ENCODE measurements at regions not wholly inside any gene's neighbourhood (a gene's known extent, or its start where the extent isn't known, plus 50 kb on each side); places are given as distances from the start of the nearest gene placed in this dataset.
A peak's percentile ranks its signal among the peaks of the same experiment; 100 is the strongest.
"Not testable (repeated sequence)": the region's sequence is repeated elsewhere in the genome, so short reads cannot be mapped to it uniquely, and the experiment has no call there.

DNA sequence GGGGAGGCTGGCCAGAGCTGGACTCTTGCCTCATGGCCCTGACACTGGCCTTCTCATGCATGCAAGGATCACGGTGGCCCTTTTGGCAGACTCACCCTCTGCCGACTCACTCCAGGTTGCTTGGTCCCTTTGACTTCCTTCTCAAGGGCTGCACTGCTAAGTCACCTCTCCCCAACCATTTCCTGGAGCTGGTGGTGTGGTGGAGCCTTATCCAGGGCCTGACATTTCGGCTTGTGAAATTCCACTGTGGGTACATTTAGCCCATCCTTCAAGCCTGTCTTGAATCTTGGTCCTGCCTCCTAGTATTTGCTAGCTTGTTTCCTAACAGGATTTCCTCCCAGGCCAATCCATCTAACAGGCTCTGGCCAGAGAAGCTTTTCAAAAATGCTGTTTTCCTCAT is 52.6 kb upstream of the JUN start:
- no peak for DNase-seq

DNA sequence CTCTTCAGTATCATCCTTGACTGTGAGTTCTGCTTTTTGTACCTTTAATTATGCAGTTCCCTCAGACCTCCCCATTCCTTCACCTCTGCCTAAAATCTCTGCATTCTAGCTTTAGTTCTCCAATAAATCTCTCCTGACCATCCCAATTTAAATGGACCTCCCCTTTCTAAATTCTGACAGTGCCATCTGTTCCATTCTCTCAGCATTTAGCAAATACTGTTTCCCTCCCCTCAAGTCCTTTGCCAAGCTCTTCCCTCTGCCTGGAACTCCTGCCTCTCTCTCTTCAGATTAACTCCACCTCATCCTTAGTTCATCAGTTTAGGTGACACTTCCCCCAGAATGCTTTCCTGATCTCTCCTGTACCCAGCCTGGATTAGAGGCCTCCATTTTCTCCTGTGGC is 54.0 kb upstream of the JUN start:
- DNase-seq = no peak

DNA sequence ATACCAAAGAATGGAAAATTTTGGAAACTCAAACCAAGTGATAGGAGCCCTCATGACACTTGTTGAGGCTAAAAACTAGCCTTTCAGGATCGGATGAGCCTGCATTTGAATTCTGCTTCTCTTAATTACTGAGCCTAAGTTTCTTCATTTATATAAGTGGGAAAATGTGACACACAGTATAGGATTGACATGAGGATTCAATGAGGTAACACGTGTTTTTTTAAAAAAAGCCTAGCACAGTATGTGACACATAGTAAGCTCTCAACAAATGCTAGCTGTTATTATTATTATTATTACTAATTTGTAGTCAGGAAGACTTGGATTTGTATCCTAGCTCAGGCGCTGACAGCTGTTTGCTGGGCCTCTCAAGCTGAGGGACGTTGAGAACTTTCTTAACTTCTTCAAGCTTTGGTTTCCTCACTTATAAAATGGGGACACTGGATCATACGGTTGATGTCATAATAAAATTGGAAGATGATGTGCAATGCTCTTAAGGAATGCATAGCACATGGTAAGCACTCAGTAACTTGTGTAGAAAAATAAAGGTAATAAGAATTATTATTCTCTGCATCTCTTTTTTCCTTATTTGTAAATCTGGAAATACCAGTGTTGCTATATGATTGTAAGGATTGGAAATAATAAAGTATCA is 55.4 kb upstream of the JUN start:
- no peak for DNase-seq

DNA sequence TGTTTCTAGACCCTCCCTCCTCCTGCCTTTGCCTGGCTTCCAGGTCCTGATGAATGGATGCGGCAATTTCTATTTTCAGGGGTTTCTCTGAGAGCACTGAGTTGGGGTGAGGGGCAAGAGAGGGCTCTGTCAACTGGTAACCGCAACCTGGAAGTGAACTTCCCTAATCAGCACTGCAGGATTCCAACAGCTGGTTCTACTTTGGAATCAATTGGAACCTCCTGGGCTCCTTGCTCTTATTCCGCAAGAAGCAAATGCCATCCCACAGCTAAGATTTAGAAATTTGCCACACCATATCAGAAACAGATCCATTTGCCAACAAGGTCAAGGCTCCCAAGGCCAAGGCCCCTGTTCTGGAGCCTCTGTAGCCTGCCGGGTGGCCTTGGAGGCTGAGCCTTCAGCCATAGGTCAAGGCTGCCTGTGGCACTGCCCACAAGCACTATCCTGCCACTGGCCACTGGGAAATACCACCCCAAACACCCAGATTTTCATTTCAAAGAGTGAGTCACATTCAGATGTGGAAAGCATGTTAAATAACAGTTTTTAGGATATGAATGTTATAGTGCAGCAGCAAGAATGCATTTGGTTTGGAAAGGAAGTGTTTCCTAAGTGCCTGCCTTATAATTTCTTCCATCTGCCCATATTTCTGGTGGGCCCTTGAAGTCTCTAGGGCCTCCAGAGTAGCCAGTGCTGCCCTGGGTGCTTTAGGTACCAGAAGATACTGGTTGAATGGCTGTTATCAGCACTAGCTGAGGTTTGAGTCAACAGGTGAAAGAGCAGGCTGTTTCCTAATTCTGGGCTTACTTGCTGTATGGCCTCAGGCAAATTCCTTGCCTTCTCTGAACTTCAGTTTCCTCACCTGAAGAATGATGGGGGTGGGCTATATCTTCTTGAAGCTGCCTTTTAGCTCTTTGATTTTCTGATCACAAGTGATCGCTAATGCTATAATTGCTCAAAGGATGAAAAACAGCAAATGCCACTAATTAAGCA is 56.3 kb upstream of the JUN start:
- DNase-seq = no peak

DNA sequence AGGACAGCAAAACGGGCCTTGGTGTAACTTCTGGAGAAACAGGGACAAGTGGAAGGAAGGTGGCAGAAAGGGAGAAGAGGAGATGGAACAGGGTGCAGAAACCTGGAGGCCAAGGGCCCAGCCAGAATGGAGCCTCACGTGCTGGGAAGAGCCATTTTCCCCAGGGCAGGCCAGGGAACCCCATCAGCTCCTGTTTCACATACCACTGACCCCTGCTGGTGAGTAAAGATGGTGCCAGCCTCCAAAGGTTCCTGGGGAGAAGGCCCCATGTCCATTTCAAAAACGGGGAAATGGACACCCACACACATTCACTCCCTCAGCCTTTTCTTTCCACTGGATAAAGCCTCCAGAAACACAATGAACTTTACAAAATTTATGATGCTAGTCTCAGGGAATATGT is 57.6 kb upstream of the JUN start:
- peak; percentile 65 for DNase-seq

DNA sequence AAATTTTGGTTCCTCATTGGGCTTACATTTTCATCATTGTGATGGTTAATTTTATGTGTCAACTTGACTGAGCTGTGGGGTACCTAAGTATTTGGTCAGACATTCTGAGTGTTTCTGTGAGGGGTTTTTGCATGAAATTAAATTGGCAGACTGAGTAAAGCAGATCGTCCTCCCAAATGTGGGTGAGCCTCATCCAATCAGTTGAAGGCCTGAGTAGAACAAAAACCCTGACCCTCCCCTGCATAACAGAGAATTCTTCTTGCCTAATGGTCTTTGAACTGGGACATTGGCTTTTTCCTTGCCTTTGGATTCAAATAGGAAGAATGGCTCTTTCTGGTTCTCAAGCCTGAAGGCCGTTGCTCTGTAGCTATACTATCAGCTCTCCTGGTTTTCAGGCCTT is 59.1 kb upstream of the JUN start:
- DNase-seq = no peak

DNA sequence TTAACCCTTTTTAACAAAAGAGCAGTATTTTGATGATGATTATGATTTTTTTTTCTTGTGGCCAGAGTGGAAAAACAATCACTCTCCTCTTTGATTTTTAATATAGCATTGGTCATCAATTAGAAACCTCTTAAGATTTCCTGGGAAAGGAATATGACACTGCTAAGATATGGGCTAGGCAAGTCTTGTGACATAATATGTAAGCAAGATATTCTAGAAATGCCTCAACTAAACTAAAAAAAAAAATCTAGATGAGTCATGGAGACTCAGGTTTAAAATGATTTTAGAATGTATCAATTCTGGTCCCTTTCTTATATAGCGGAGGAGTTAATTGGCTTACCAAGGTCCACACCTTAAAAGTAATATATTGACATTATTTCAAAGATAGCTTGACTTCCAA is 60.3 kb upstream of the JUN start:
- DNase-seq = no peak

DNA sequence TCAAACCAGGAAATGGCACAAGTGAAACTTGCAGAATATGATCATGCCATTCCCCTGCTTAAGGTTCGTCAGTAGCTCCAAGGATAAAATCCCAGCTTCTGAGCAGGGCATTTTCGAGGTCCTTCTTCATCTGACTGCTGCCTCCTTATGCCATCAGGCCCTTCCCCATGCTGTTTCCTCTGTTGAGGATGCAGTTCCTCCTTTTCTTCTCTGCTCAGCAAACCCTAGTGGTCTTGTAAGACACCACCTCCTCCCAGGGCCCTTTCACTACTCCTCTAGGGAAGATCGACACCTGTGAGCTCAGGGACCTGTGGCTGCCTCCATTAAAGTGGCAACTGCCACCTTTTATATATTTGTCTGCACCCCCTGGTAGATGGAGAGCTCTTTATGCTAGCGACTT is 62.1 kb upstream of the JUN start:
- DNase-seq = no peak

DNA sequence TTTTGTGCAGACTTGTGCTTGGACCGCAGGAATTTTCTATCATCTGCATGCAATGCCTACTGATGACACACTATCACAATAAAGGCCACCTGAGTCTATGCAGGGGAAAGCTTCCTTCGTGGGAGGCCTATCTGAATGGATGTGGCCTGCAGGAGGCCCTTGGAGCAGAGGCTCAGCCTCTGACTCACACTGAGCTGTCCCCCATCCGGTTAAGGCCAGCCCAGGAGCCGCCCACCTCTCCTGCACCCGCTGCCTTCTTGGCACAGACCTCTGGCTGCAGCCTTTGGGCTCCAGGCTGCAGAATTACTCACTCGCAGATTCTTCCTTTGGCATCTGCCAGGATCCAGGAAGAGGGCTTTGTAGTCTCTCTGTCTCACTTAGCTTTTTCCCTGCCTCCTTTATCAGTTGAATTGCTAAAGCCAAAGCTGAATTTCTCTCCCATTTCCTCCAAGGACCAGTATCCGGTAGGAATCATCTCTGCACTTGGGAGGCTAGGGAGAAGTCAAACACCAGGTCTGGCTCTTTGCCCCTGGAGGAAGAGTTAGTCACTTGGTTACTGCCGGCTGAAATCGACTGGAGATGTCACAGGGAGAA is 65.1 kb upstream of the JUN start:
- no peak for DNase-seq

DNA sequence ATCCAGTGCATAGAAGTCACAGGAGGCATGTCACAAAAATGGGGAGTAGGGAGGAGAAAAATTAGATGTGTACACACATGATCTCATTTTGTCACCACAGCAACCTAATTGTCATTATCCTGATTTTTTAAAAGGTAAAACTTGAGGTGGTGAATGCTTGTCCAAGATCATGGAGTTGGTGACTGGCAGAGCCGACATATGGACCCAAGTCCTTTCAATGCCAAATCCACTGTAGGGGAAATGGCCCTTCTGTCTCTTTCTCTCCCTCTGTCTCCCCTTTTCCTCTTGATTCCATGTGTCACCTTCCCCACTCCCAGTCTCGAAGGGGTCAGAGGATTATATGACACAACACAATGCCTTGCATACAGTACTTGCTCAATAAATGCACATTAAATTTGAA is 65.7 kb upstream of the JUN start:
- no peak for DNase-seq

DNA sequence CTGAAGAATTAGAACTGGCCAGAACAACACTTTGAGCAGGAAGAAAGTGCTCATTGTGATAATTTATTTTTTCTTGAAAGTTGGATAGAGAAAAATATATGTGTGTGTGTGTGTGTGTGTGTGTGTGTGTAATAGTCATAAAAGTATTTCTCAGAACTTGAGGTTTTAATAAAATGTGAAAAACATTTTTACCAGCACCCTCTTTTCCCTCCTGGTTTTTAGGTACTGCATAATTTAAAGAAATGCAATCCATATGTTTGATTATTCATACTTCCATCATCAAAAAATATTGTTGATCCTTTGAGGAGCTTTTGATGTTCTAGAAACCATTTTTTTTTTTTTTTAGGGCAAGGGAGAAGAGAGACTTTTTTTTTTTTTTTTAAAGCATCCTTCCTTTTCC is 66.8 kb upstream of the JUN start:
- no peak for DNase-seq

DNA sequence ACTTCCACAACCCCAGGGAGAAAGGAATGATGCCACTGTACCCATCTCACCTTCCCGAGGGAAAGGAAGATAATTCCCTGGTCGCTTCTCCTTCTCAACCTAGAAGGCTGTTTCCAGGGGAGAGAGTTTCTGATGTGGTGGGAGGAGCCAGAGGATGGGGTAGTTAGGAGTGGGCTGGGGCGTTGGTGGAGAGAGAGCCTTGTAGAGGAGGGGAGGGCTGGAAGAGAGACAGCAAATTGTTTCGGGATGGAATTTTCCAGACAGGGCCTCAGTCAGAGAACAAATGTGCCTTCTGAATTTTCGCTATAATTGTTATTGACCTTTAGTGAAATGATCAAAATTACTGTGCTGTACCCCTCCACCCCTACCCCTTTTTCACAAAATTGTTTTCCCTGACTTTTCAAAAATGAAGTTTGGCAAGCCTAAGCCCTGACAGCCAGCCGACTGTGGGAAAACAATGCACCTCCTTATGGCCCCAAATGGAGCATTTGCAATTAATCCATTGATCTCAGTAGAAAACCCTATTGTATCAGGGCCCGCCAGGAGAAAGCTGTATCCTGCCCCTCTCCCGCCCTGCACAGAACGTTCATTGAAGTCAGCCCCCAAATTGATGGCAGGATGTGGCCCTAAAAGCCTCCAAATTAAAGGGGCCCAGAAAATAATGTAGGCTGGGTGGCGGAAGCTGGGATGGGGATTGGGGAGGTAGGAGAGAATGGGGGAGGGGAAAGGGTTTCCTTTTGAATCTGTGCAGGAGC is 69.1 kb upstream of the JUN start:
- DNase-seq = no peak

DNA sequence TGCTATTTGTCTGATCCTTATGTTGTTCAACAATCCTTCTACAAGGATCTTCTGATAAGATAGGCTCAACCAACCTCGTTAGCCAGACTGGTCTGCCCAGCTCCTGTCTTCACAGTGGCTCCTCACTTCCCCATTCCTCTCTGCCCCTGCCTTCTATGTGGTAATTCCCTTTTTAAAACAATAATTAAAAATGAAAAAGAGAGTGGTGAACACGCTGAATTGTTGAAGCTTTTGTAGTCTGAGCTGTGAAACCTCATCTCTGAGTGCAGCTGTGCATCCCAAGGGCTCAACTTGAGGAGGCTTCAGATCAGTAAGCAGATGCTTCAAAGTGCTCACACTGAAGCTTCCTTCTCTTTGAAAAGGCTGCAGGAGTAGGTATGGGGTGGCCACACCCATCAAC is 70.7 kb upstream of the JUN start:
- no peak for DNase-seq

DNA sequence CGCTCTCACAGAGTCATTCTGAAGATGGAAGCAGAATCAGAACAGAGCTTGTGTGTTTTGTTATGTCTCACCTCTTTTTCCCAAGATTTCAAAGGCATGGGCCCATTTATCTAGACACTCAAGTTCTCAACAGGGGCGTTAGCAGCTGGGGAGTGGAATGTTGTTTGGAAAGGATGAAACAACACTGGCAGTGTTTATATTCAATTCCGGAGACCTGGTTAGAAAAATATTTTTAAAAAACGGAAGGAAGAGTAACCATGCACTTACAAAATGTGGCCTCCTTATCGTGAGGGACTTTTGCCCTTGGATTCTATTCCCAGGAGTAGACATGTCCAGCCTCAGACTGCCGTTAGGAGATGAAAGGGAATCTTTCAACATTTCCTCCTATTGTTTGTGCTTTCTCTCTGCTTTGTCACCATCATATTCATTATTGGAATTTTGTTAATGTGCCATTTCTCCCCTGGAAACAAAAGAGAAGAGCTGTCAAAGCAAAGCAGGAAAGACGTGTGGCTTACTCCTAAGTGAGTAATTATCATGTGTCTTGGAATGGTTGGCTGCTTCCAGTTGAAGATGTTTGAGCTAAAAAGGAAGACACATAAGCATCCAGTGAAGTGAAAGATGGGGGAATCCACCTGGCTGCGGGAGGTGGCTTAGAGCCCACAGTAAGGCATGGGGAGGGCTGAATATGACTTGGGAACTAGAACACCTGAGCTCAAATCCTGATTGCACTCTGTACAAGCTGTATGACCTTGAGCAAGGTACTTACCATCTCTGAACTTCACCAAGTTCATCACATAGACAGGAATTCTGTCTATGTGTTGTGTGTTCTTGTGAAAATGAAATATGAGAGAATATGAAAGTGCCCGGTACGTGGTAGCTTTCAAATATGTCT is 71.7 kb upstream of the JUN start:
- DNase-seq = no peak

DNA sequence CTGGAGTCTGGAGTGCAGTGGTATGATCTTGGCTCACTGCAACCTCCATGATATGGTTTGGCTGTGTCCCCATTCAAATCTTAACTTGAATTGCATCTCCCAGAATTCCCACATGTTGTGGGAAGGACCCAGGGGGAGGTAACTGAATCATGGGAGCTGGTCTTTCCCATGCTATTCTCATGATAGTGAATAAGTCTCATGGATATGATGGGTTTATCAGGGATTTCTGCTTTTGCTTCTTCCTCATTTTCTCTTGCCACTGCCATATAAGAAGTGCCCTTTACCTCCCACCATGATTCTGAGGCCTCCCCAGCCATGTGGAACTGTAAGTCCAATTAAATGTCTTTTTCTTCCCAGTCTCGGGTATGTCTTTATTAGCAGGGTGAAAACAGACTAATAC is 72.4 kb upstream of the JUN start:
- DNase-seq = not testable (repeated sequence)

DNA sequence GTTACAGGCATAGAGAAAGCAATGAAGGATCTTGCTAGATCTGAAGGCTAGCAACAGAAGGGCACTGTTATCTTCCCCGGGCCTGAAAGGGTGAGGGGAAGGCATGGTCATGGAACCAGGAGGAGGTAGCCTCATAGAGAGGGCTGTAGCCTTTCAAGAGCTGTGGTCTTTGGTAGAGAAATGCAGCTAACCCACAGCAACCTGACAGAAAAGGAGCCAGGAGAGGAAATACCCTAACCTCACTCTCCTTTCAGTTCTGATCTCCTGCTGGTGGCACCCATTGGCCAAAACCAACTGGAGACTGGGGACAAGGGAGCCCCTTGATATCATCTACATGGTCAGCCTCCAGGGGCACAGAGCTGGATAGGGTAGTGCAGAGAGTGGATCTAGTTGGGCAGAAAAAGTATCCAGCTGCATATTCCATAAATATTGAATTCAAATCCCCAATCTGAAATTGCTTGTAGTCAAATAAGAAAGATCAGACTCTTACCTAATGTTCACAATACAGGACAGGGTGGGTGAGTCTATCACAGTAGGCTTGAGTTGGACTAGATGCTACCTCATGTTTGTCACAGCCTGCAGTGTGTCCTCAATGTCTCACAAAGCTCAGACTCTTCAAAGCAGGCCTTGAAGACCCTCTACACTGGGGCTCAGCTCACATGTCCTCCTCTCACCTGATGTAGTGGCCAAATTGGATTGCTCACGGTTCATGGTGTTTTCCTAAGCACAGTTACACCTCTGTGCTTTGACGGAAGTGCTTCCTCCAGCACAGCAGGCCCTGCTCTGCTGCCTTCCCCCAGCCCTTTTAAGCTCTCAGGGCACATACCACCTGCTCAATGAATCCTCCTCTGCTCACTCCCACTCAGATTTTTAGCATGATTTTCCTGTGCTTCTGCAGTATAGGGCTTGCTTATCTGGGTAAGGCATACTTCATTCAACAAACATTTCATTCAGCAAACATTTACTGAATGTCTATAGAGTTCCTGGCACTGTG is 74.1 kb upstream of the JUN start:
- no peak for DNase-seq

DNA sequence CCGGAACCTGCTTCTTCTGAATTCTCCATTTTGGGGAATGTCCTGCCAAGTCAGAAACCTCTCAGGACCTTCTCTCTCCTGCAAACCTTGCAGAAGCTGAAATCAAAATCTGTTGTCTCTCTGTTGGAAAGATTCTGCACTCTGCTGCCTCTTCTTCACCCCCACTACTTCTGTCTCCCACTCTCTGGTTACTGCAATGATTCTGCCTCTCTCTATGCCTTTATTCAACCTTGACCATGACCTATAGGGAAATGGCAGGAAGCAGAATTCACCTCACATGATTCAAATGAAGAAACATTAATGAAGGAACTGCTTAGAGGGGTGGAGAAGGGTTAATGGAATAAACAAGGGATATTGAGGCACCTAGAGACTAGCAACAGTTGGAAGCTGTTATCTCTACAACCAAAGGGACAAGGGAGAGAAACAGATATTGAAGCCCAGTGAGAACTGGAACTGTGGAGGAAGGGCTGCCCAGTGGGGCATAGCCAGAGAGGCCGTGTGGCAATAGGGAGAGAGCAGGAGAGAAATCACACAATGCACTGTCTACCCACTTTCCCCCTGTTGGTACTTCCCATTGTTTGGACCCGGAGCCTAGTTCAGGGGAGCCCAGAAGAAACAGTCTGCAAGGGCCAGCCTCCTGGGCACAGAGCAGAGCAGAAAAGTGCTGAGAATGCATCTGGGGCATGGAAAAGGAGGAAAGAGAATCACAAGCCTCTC is 76.1 kb upstream of the JUN start:
- no peak for DNase-seq

DNA sequence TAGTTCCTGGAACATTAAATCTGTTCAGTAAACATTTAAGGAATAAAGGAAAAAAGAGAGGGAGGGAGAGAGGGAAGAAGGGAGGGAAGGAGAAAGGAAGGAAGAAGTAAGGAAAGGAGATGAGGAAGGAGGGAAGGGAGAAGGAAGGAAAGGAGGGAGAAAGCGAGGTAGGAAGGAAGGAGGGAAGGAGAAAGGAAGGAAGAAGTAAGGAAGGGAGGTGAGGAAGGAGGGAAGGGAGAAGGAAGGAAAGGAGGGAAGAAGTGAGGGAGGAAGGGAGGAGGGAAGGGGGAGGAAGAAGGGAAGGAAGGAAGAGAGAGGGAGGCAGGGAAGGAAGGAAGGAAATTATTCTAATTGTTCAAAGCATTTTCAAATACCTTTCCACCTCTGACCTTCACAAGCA is 77.2 kb upstream of the JUN start:
- no peak for DNase-seq

DNA sequence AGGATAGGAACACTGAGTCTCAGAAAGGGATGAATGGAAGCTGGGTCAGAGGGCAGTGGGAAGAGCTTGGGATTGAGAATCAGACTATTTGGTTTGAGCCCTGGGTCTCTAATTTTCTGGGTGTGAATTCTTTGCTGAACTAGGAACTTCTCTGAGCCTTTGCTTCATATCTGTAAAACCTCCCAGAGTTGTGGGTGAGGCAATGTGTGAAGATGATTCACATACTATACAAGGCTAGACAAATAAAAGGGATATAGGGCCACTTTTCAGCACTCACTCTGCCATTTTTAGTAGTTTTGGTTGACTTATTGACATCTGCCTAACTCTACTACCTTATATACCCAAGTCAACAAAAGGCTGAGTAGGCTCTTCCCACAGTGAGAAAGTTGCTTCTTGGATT is 77.7 kb upstream of the JUN start:
- DNase-seq = no peak

DNA sequence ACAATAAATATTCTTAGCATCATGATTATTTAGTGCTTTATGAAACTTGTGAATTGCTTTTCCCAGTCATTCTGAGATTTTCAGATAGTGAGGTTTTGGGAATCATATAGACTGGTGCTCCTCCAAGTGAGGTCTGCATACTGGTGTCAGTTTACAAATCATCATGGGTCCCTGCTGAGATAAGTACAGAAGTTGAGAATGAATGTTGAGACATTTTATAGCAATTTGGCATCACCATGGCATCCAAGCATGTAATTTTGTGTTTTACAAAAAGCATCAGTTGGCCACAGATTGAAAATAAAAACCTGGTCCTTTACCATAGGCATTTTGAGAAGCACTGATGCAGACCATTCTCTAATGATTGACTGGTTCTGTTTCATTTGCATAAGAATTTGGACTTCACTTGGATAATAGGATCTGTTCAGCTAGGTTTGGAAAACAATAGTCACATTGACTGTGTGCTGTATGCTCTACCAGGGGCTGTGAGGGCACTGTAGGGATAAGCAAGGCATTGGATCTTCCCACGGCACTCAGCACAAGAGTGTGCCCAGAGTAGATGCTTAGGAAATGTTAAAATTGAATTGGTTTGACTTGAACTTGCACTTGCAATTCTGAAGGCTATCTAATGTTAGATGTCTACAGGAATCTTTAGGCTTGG is 79.0 kb upstream of the JUN start:
- DNase-seq = no peak
